RWPE2 (cell line): ENCODE measurements at regions not wholly inside any gene's neighbourhood (a gene's known extent, or its start where the extent isn't known, plus 50 kb on each side); places are given as distances from the start of the nearest gene placed in this dataset.
A peak's percentile ranks its signal among the peaks of the same experiment; 100 is the strongest.
"Not testable (repeated sequence)": the region's sequence is repeated elsewhere in the genome, so short reads cannot be mapped to it uniquely, and the experiment has no call there.

ENCODE experiments used
- ATAC-seq: fragments of 200-7000 bp; cut with Tn5 transposase; 3 replicates; pipeline ENCODE4 v1.9.1; 2021; ENCODE audit warnings: low read depth
- DNase-seq: peaks from one replicate; pipeline ENCODE4 v3.0.0-alpha.2; 2020; ENCODE audit warnings: low spot score
- H3K27ac ChIP-seq: fragments of 450-650 bp; 2 replicates; pipeline ENCODE4 v1.5.1; 2017; ENCODE audit warnings: mild to moderate bottlenecking; ENCODE audit not compliant: poor library complexity, severe bottlenecking
- H3K27me3 ChIP-seq: fragments of 250-450 bp; sonication (Bioruptor Pico); 2 replicates; pipeline ENCODE4 v1.5.1; 2021; ENCODE audit warnings: mild to moderate bottlenecking, moderate library complexity; ENCODE audit not compliant: insufficient read depth, poor library complexity, severe bottlenecking
- H3K36me3 ChIP-seq: fragments of 250-450 bp; sonication (Bioruptor Pico); 2 replicates; pipeline ENCODE4 v1.5.1; 2020; ENCODE audit warnings: low read depth, mild to moderate bottlenecking, moderate library complexity
- H3K4me1 ChIP-seq: fragments of 250-450 bp; sonication (Bioruptor Pico); 2 replicates; pipeline ENCODE4 v1.5.1; 2021; ENCODE audit warnings: mild to moderate bottlenecking, moderate library complexity; ENCODE audit not compliant: insufficient read depth, poor library complexity, severe bottlenecking
- H3K4me3 ChIP-seq: fragments of 250-450 bp; sonication (Bioruptor Pico); 2 replicates; pipeline ENCODE4 v1.5.1; 2021; ENCODE audit warnings: mild to moderate bottlenecking, moderate library complexity; ENCODE audit not compliant: severe bottlenecking
- H3K9me3 ChIP-seq: fragments of 250-450 bp; sonication (Bioruptor Pico); 2 replicates; pipeline ENCODE4 v1.5.1; 2021; ENCODE audit warnings: mild to moderate bottlenecking, moderate library complexity; ENCODE audit not compliant: severe bottlenecking
- CTCF ChIP-seq: fragments of 450-650 bp; IDR thresholded peaks from one replicate; pipeline ENCODE4 v1.5.1; 2017; ENCODE audit warnings: mild to moderate bottlenecking, moderate library complexity; ENCODE audit not compliant: poor library complexity, severe bottlenecking

- H3K27ac ChIP-seq, result peak overlapping the region; percentile 63
- ATAC-seq (no peak), DNase-seq (no peak)
- no peaks in the 10 kb centered on the region for H3K36me3 ChIP-seq
- H3K9me3 ChIP-seq, result no peaks in the 10 kb centered on the region
- peaks cover 22% of the 10 kb centered on the region for H3K4me1 ChIP-seq
- H3K27me3 ChIP-seq, result no peaks in the 10 kb centered on the region
- TF ChIP-seq CTCF, result no peak
- H3K4me3 ChIP-seq, result no peak overlapping the region
These were observed 159.7 kb upstream of the POU1F1 start for GRCh38 chr3:87435926-87436620.

DNA sequence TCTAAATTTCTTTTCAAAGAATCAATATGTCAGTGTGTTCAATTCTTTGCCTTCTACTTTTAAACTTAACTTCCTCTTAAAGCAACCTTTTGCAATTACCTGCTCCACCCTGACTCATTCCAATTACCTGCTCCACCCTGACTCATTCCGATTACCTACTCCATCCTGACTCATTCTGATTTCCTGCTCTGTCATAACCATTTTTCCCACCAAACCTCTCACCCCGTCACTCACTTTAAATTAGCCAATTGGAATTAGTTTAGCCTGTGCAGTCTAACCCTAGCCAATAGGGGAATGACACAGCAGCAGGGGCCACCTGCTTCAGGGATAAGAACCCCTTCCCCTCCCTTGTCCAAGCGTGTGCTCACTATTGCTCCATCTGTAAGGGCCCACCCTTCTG is 157.1 kb upstream of the POU1F1 start:
- H3K4me3 ChIP-seq, H3K9me3 ChIP-seq, DNase-seq, ATAC-seq, H3K27me3 ChIP-seq, H3K36me3 ChIP-seq: not testable (repeated sequence)
- Histone ChIP-seq H3K27ac (peak overlapping the region; percentile 11), H3K4me1 (peaks cover 22% of the 10 kb centered on the region)

DNA sequence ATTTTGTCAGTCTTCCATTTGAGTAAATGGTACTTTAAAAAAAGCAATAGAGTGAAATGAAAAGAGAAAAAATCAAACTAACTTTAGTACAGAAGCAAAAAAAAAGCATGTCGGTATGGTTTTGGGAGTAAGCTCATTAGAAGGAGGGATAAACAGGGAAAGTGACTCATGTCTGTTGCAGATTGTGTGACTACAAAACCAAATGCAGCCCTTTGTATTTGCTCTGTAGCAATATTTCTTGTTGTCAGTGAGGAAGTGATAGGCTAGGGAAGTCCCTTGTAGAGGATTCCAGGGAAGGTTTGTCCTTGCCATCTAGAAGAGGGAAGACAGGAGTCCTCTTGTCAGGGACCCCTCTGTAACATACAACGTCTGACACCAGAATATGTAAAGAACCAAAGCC is 150.5 kb upstream of the POU1F1 start:
- no peaks in the 10 kb centered on the region for H3K4me1 ChIP-seq
- H3K27ac ChIP-seq, result no peak overlapping the region
- no peak for DNase-seq
- no peak overlapping the region for H3K4me3 ChIP-seq
- H3K27me3 ChIP-seq, result no peaks in the 10 kb centered on the region
- H3K9me3 ChIP-seq, result no peaks in the 10 kb centered on the region
- no peak for TF ChIP-seq CTCF
- no peak for ATAC-seq
- H3K36me3 ChIP-seq, result no peaks in the 10 kb centered on the region

GRCh38 chr3:87425056-87425455 is 148.7 kb upstream of the POU1F1 start:
- no peak for TF ChIP-seq CTCF
- no peak overlapping the region for H3K27ac ChIP-seq
- no peaks in the 10 kb centered on the region for H3K9me3 ChIP-seq
- no peak for ATAC-seq
- H3K36me3 ChIP-seq, result no peaks in the 10 kb centered on the region
- no peaks in the 10 kb centered on the region for H3K27me3 ChIP-seq
- no peaks in the 10 kb centered on the region for H3K4me1 ChIP-seq
- no peak for DNase-seq
- H3K4me3 ChIP-seq, result no peak overlapping the region

GRCh38 chr3:87423336-87423735 is 147.0 kb upstream of the POU1F1 start:
- no peak overlapping the region for H3K27ac ChIP-seq
- DNase-seq (no peak), ATAC-seq (no peak)
- H3K4me1 ChIP-seq, result no peaks in the 10 kb centered on the region
- H3K9me3 ChIP-seq, result no peaks in the 10 kb centered on the region
- no peak for TF ChIP-seq CTCF
- H3K4me3 ChIP-seq, result no peak overlapping the region
- no peaks in the 10 kb centered on the region for H3K36me3 ChIP-seq
- no peaks in the 10 kb centered on the region for H3K27me3 ChIP-seq
